Activated B cell treated with CpG ODN at 0.5 μM for 24 hours (primary cell): ENCODE measurements at regions not wholly inside any gene's neighbourhood (a gene's known extent, or its start where the extent isn't known, plus 50 kb on each side); places are given as distances from the start of the nearest gene placed in this dataset.

Source experiments
- ATAC-seq: fragments of 200-7000 bp; cut with Tn5 transposase; one replicate; pipeline ENCODE4 v1.10.0; 2021; ENCODE audit warnings: low read depth, mild to moderate bottlenecking, moderate library complexity
- CTCF ChIA-PET: fragments of 350-600 bp; sonication (Branson Sonifier 250); formaldehyde crosslinking; loops from one replicate; lab custom pipeline; 2021; ENCODE audit warnings: antibody characterized with exemption; lab: Charles Lee
- POLR2A ChIA-PET: fragments of 350-600 bp; sonication (Branson Sonifier 250); formaldehyde crosslinking; loops from one replicate; lab custom pipeline; 2021; ENCODE audit warnings: antibody characterized with exemption; lab: Charles Lee
- DNase-seq: peaks from one replicate; pipeline ENCODE4 v3.0.0; 2022
- H3K27ac Mint-ChIP-seq: one replicate; pipeline ENCODE4 v1.8.0; 2020; ENCODE audit warnings: mixed read lengths
- H3K27me3 Mint-ChIP-seq: one replicate; pipeline ENCODE4 v1.8.0; 2021; ENCODE audit warnings: mixed read lengths
- H3K36me3 Mint-ChIP-seq: one replicate; pipeline ENCODE4 v1.8.0; 2021; ENCODE audit warnings: low read depth, mixed read lengths
- H3K4me1 Mint-ChIP-seq: one replicate; pipeline ENCODE4 v1.8.0; 2021; ENCODE audit warnings: mixed read lengths
- H3K4me3 Mint-ChIP-seq: one replicate; pipeline ENCODE4 v1.8.0; 2020; ENCODE audit warnings: mild to moderate bottlenecking, mixed read lengths
- H3K9me3 Mint-ChIP-seq: one replicate; pipeline ENCODE4 v1.8.0; 2020; ENCODE audit warnings: mixed read lengths
- intact Hi-C: fragments of 100-400 bp; cut with micrococcal nuclease; formaldehyde crosslinking; loops from one replicate; pipeline ENCODE4 v1.15.1; 2024
- TF ChIP-seq, protein P1 (sequence below): fragments of 200-600 bp; IDR thresholded peaks from one replicate; pipeline ENCODE4 v1.8.0; 2022; ENCODE audit warnings: antibody characterized with exemption, mild to moderate bottlenecking

GRCh38 chr7:155405399-155406318 is 52.3 kb upstream of the EN2 start:
- CTCF ChIA-PET, result no interaction called here

DNA sequence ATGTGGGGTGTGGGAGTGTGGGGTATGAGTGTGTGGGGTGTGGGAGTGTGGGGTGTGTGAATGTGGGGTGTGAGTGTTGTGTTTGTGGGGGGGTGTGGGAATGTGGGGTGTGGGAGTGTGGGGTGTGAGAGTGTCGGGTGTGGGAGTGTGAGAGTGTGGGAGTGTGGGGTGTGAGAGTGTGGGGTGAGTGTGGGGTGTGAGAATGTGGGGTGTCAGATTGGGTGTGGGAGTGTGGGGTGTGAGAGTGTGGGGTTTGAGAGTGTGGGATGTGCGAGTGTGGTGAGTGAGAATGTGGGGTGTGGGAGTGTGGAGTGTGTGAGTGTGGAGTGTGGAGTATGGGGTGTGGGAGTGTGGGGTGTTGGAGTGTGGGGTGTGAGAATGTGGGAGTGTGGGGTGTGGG is 50.1 kb upstream of the EN2 start:
- DNase-seq, result no peak
- POLR2A ChIA-PET, result no interaction called here
- CTCF ChIA-PET, result no interaction called here
- intact Hi-C loops, result no loop called here
- H3K9me3 Mint-ChIP-seq, result no peaks in the 10 kb centered on the region
- H3K4me1 Mint-ChIP-seq, result no peaks in the 10 kb centered on the region
- H3K27me3 Mint-ChIP-seq, result peaks cover 30% of the 10 kb centered on the region
- no peak for ATAC-seq
- no peak overlapping the region for H3K4me3 Mint-ChIP-seq
- H3K27ac Mint-ChIP-seq, result no peak overlapping the region
- no peaks in the 10 kb centered on the region for H3K36me3 Mint-ChIP-seq
- TF ChIP-seq, protein P1, sequence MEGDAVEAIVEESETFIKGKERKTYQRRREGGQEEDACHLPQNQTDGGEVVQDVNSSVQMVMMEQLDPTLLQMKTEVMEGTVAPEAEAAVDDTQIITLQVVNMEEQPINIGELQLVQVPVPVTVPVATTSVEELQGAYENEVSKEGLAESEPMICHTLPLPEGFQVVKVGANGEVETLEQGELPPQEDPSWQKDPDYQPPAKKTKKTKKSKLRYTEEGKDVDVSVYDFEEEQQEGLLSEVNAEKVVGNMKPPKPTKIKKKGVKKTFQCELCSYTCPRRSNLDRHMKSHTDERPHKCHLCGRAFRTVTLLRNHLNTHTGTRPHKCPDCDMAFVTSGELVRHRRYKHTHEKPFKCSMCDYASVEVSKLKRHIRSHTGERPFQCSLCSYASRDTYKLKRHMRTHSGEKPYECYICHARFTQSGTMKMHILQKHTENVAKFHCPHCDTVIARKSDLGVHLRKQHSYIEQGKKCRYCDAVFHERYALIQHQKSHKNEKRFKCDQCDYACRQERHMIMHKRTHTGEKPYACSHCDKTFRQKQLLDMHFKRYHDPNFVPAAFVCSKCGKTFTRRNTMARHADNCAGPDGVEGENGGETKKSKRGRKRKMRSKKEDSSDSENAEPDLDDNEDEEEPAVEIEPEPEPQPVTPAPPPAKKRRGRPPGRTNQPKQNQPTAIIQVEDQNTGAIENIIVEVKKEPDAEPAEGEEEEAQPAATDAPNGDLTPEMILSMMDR, result no peak

More at GRCh38 chr7:155405399-155406318, 52.3 kb upstream of the EN2 start:
- Mint-ChIP-seq H3K4me3 (no peak overlapping the region), H3K27ac (no peak overlapping the region), H3K4me1 (no peaks in the 10 kb centered on the region), H3K27me3 (peaks cover 35% of the 10 kb centered on the region), H3K9me3 (no peaks in the 10 kb centered on the region), H3K36me3 (no peaks in the 10 kb centered on the region)
- TF ChIP-seq, protein P1, result no peak
- intact Hi-C loops, result no loop called here
- POLR2A ChIA-PET, result no interaction called here
- DNase-seq (no peak), ATAC-seq (no peak)
